ENCODE measurements at regions not wholly inside any gene's neighbourhood (a gene's known extent, or its start where the extent isn't known, plus 50 kb on each side); places are given as distances from the start of the nearest gene placed in this dataset.

- TF ChIP-seq CTCF (IDR thresholded peaks at IDR 0.05) = no peak
- TF ChIP-seq POLR2A (IDR thresholded peaks at IDR 0.05) = no peak
- no peak for TF ChIP-seq POLR2AphosphoS5 (IDR thresholded peaks at IDR 0.05)
Observed at GRCh38 chr14:46215801-46216200, 435.8 kb downstream of the RPL10L start.
